Adrenal gland (tissue), 5 donors: ENCODE measurements at regions not wholly inside any gene's neighbourhood (a gene's known extent, or its start where the extent isn't known, plus 50 kb on each side); places are given as distances from the start of the nearest gene placed in this dataset.

Experiments used
- CTCF ChIP-seq, 6 experiments: fragments of 450-650 bp in 4 of 6; fragments of 200-600 bp in 2 of 6; sonication (generic) in 1 of 6; IDR thresholded peaks; 1 replicate in 5 of 6; 2 replicates in 1 of 6; pipeline versions ENCODE4 v1.5.1 to v1.8.0; 2016 to 2021; ENCODE audit warnings: antibody characterized with exemption in 6 of 6, mild to moderate bottlenecking in 2 of 6, moderate library complexity in 1 of 6
- POLR2A ChIP-seq, 2 donors: fragments of 450-650 bp; IDR thresholded peaks; one replicate each; pipeline ENCODE4 v1.6.1; 2017; ENCODE audit warnings: antibody characterized with exemption in 2 of 2, mild to moderate bottlenecking in 2 of 2, moderate library complexity in 1 of 2
- donor health status: DM: no; HTN: no; CAD: no.

- TF ChIP-seq CTCF (IDR thresholded peaks at IDR 0.05) (no peak), POLR2A (IDR thresholded peaks at IDR 0.05) (no peak)
Measured at GRCh38 chr2:239893236-239893515, 132.0 kb downstream of the NDUFA10 start.
